ENCODE measurements at regions not wholly inside any gene's neighbourhood (a gene's known extent, or its start where the extent isn't known, plus 50 kb on each side); places are given as distances from the start of the nearest gene placed in this dataset.

DNA sequence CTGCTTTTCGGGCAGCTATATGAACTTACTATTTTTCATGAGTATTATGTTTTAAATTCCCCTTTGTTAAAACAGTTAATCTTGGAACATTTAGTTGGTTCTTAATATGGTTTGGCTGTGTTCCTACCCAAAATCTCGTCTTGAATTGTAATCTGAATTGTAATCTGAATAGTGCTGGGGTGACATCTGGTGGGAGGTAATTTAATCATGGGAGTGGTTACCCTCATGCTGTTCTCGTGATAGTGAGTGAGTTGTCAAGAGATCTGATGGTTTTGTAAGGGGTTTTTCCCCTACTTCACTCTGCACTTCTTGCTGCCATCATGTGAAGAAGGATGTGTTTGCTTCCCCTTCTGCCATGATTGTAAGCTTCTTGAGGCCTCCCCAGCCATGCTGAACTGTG, 305.4 kb upstream of the MAP3K7 start:
- no peaks in the 10 kb centered on the region for H3K36me3 ChIP-seq (replicated peaks; ENCODE audit: insufficient read depth, low read depth)
- no peak overlapping the region for H3K4me2 ChIP-seq
- H3K9me3 ChIP-seq (ENCODE audit: low read depth), result no peaks in the 10 kb centered on the region
- H3K4me1 ChIP-seq (ENCODE audit: insufficient read depth), result no peaks in the 10 kb centered on the region
- no peak overlapping the region for H2AFZ ChIP-seq
- H3K27ac ChIP-seq, result no peak overlapping the region
- no peak overlapping the region for H3K4me3 ChIP-seq
- H4K20me1 ChIP-seq (ENCODE audit: insufficient read depth, poor library complexity, severe bottlenecking), result no peaks in the 10 kb centered on the region
- DNase-seq (ENCODE audit: low spot score), result no peak
- TF ChIP-seq CTCF (IDR thresholded peaks at IDR 0.05; ENCODE audit: poor library complexity) (no peak), EZH2 (IDR thresholded peaks at IDR 0.05; ENCODE audit: borderline replicate concordance) (no peak), EZH2phosphoT487 (IDR thresholded peaks at IDR 0.05; ENCODE audit: low read depth, severe bottlenecking, unreplicated experiment) (no peak)
- no peaks in the 10 kb centered on the region for H3K9me2 ChIP-seq (replicated peaks; ENCODE audit: insufficient read depth)
- H3K27me3 ChIP-seq, result no peaks in the 10 kb centered on the region
- H3K79me2 ChIP-seq, result no peaks in the 10 kb centered on the region
- 59% methylated on average over 3 of the region's 3 CpGs for WGBS (ENCODE audit: low lambda C conversion rate, missing lambda C conversion rate)

DNA sequence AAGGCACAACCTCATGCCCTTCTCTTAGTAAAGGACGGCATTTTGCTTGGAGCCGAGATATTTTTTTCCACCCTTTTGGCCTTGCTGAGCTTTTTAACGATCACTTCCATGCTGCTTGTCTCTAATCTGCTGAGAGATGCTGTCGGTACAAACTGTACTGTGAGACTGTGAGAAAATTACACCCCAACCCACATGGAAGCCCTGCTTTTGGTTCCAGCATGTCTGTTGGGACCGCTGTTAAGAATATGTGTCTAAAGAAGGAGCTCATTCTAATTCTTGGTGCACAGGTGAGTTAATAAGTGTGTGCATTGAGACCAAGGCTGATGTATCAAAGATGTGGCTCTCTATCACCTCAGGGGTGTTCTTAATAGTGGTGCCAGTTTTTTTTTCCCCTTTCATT, 304.5 kb upstream of the MAP3K7 start:
- Histone ChIP-seq H2AFZ (no peak overlapping the region), H3K79me2 (no peaks in the 10 kb centered on the region), H3K36me3 (replicated peaks; ENCODE audit: insufficient read depth, low read depth) (no peaks in the 10 kb centered on the region), H3K27me3 (no peaks in the 10 kb centered on the region), H3K4me2 (peak overlapping the region; percentile 23), H3K4me3 (no peak overlapping the region), H3K27ac (peak overlapping the region; percentile 25), H3K9me2 (replicated peaks; ENCODE audit: insufficient read depth) (no peaks in the 10 kb centered on the region), H3K4me1 (ENCODE audit: insufficient read depth) (no peaks in the 10 kb centered on the region), H3K9me3 (ENCODE audit: low read depth) (no peaks in the 10 kb centered on the region), H4K20me1 (ENCODE audit: insufficient read depth, poor library complexity, severe bottlenecking) (no peaks in the 10 kb centered on the region)
- WGBS (ENCODE audit: low lambda C conversion rate, missing lambda C conversion rate), result 68% methylated on average over 5 of the region's 5 CpGs
- no peak for DNase-seq (ENCODE audit: low spot score)
- TF ChIP-seq EZH2 (IDR thresholded peaks at IDR 0.05; ENCODE audit: borderline replicate concordance) (no peak), CTCF (IDR thresholded peaks at IDR 0.05; ENCODE audit: poor library complexity) (no peak), EZH2phosphoT487 (IDR thresholded peaks at IDR 0.05; ENCODE audit: low read depth, severe bottlenecking, unreplicated experiment) (no peak)

DNA sequence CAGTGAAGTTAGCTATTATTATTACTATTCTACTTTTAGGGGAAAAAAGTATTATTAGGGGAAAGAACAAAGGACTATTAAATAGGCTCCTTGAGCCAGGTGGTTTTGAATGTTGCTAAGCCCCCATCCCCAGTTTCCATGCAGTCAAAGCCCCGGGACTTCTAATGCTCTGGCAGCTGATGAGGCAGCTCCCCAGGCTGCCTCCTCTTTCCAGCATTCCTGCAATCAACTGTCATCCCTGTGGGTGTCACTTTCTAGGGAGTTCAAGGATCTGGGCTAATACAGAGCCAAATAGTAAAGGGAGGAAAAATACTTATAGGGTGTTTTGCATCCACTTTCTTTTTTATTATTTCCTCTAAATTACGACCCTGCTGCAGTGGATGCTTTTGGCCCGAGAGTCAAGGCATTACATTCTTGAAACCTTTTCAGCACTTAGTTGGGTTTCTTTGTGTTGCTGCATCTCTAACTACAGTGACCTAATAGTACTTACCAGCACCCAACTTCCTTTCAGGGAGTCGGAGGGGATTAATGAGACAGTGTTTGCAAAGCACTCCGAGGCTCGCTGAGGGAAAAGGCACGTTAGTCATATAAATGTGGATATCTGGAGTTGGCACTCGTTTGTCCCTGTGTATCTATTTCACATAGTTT, 303.9 kb upstream of the MAP3K7 start:
- H3K27ac ChIP-seq, result peak overlapping the region; percentile 25
- no peak overlapping the region for H3K4me3 ChIP-seq
- 29% methylated on average over 8 of the region's 8 CpGs for WGBS (ENCODE audit: low lambda C conversion rate, missing lambda C conversion rate)
- no peaks in the 10 kb centered on the region for H3K9me3 ChIP-seq (ENCODE audit: low read depth)
- H4K20me1 ChIP-seq (ENCODE audit: insufficient read depth, poor library complexity, severe bottlenecking), result no peaks in the 10 kb centered on the region
- no peak overlapping the region for H2AFZ ChIP-seq
- peak; percentile 17 for DNase-seq (ENCODE audit: low spot score)
- H3K9me2 ChIP-seq (replicated peaks; ENCODE audit: insufficient read depth), result no peaks in the 10 kb centered on the region
- H3K4me1 ChIP-seq (ENCODE audit: insufficient read depth), result no peaks in the 10 kb centered on the region
- no peaks in the 10 kb centered on the region for H3K36me3 ChIP-seq (replicated peaks; ENCODE audit: insufficient read depth, low read depth)
- H3K79me2 ChIP-seq, result no peaks in the 10 kb centered on the region
- H3K27me3 ChIP-seq, result no peaks in the 10 kb centered on the region
- no peak for TF ChIP-seq EZH2 (IDR thresholded peaks at IDR 0.05; ENCODE audit: borderline replicate concordance)
- TF ChIP-seq CTCF (IDR thresholded peaks at IDR 0.05; ENCODE audit: poor library complexity), result no peak
- no peak for TF ChIP-seq EZH2phosphoT487 (IDR thresholded peaks at IDR 0.05; ENCODE audit: low read depth, severe bottlenecking, unreplicated experiment)
- H3K4me2 ChIP-seq, result peak overlapping the region; percentile 23

- H4K20me1 ChIP-seq (ENCODE audit: insufficient read depth, poor library complexity, severe bottlenecking), result no peaks in the 10 kb centered on the region
- H2AFZ ChIP-seq, result no peak overlapping the region
- no peaks in the 10 kb centered on the region for H3K9me2 ChIP-seq (replicated peaks; ENCODE audit: insufficient read depth)
- H3K4me1 ChIP-seq (ENCODE audit: insufficient read depth), result no peaks in the 10 kb centered on the region
- DNase-seq (ENCODE audit: low spot score), result no peak
- H3K9me3 ChIP-seq (ENCODE audit: low read depth), result no peaks in the 10 kb centered on the region
- H3K79me2 ChIP-seq, result no peaks in the 10 kb centered on the region
- no peak overlapping the region for H3K4me2 ChIP-seq
- H3K36me3 ChIP-seq (replicated peaks; ENCODE audit: insufficient read depth, low read depth), result no peaks in the 10 kb centered on the region
- no peak overlapping the region for H3K4me3 ChIP-seq
- H3K27ac ChIP-seq, result no peak overlapping the region
- TF ChIP-seq EZH2 (IDR thresholded peaks at IDR 0.05; ENCODE audit: borderline replicate concordance) (no peak), EZH2phosphoT487 (IDR thresholded peaks at IDR 0.05; ENCODE audit: low read depth, severe bottlenecking, unreplicated experiment) (no peak), CTCF (IDR thresholded peaks at IDR 0.05; ENCODE audit: poor library complexity) (no peak)
- no peaks in the 10 kb centered on the region for H3K27me3 ChIP-seq
Measured at GRCh38 chr6:90887764-90888163, 300.9 kb upstream of the MAP3K7 start.

Data from hepatocyte (in vitro differentiated cells).